PC-9 (cell line): ENCODE measurements at regions not wholly inside any gene's neighbourhood (a gene's known extent, or its start where the extent isn't known, plus 50 kb on each side); places are given as distances from the start of the nearest gene placed in this dataset.

Experiments used
- EZH2 ChIP-seq: fragments of 200-600 bp; sonication (generic); IDR thresholded peaks from 2 replicates; pipeline ENCODE4 v1.8.0; 2017; ENCODE audit warnings: antibody characterized with exemption, low read depth
- TF ChIP-seq, protein P1 (sequence below): fragments of 200-600 bp; sonication (generic); conservative IDR thresholded peaks from 2 replicates; pipeline ENCODE4 v1.6.1; 2017; ENCODE audit warnings: mixed run types, antibody characterized with exemption, mild to moderate bottlenecking, moderate library complexity

- TF ChIP-seq, protein P1, sequence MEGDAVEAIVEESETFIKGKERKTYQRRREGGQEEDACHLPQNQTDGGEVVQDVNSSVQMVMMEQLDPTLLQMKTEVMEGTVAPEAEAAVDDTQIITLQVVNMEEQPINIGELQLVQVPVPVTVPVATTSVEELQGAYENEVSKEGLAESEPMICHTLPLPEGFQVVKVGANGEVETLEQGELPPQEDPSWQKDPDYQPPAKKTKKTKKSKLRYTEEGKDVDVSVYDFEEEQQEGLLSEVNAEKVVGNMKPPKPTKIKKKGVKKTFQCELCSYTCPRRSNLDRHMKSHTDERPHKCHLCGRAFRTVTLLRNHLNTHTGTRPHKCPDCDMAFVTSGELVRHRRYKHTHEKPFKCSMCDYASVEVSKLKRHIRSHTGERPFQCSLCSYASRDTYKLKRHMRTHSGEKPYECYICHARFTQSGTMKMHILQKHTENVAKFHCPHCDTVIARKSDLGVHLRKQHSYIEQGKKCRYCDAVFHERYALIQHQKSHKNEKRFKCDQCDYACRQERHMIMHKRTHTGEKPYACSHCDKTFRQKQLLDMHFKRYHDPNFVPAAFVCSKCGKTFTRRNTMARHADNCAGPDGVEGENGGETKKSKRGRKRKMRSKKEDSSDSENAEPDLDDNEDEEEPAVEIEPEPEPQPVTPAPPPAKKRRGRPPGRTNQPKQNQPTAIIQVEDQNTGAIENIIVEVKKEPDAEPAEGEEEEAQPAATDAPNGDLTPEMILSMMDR = no peak
- TF ChIP-seq EZH2 = no peak
Observed at GRCh38 chr3:150261418-150261817, 146.7 kb upstream of the TSC22D2 start.
